Fibroblast of lung (primary cell): ENCODE measurements at regions not wholly inside any gene's neighbourhood (a gene's known extent, or its start where the extent isn't known, plus 50 kb on each side); places are given as distances from the start of the nearest gene placed in this dataset.

ENCODE experiments used
- DNase-seq, 2 donors: peaks; one replicate each; pipeline versions ENCODE4 v3.0.0 to v3.0.0-alpha.2; 2010; ENCODE audit warnings: low read depth in 2 of 2
- H2AFZ ChIP-seq: 2 replicates; pipeline ENCODE4 v1.5.1; 2012; ENCODE audit warnings: low read length, control low read depth, inconsistent platforms
- H3K27ac ChIP-seq: 2 replicates; pipeline ENCODE4 v1.5.1; 2011; ENCODE audit warnings: low read length, control low read depth; ENCODE audit not compliant: insufficient read depth
- H3K27me3 ChIP-seq: 2 replicates; pipeline ENCODE4 v1.5.1; 2011; ENCODE audit warnings: mild to moderate bottlenecking, low read length; ENCODE audit not compliant: control insufficient read depth, insufficient read depth
- H3K36me3 ChIP-seq: 2 replicates; pipeline ENCODE4 v1.5.1; 2011; ENCODE audit warnings: low read length; ENCODE audit not compliant: control insufficient read depth, insufficient read depth
- H3K4me1 ChIP-seq: 2 replicates; pipeline ENCODE4 v1.5.1; 2011; ENCODE audit warnings: low read length; ENCODE audit not compliant: control insufficient read depth, insufficient read depth; ENCODE audit errors: extremely low read depth
- H3K4me2 ChIP-seq: 2 replicates; pipeline ENCODE4 v1.5.1; 2011; ENCODE audit warnings: low read length, control low read depth; ENCODE audit not compliant: insufficient read depth; ENCODE audit errors: extremely low read depth
- H3K4me3 ChIP-seq, 4 experiments: fragments of 200-600 bp in 1 of 4; sonication (generic) in 1 of 4; replicated peaks in 1 of 4; 2 replicates each; pipeline ENCODE4 v1.5.1; 2011 to 2016; ENCODE audit warnings: low read length in 4 of 4, low read depth in 3 of 4, mild to moderate bottlenecking in 3 of 4, control low read depth in 2 of 4, inconsistent platforms in 1 of 4, mixed read lengths in 1 of 4; ENCODE audit not compliant: insufficient read depth in 1 of 4; ENCODE audit errors: control extremely low read depth in 1 of 4
- H3K79me2 ChIP-seq: 2 replicates; pipeline ENCODE4 v1.5.1; 2012; ENCODE audit warnings: mild to moderate bottlenecking, low read length, inconsistent platforms; ENCODE audit not compliant: control insufficient read depth, insufficient read depth
- H3K9ac ChIP-seq: 2 replicates; pipeline ENCODE4 v1.5.1; 2011; ENCODE audit warnings: mild to moderate bottlenecking, low read length, control low read depth; ENCODE audit not compliant: insufficient read depth
- H3K9me3 ChIP-seq: 2 replicates; pipeline ENCODE4 v1.5.1; 2012; ENCODE audit warnings: low read depth, low read length; ENCODE audit not compliant: control insufficient read depth, insufficient read depth
- H4K20me1 ChIP-seq: 2 replicates; pipeline ENCODE4 v1.5.1; 2011; ENCODE audit warnings: low read length; ENCODE audit not compliant: control insufficient read depth, insufficient read depth; ENCODE audit errors: extremely low read depth
- EZH2 ChIP-seq: IDR thresholded peaks from 2 replicates; pipeline ENCODE4 v1.5.1; 2012; ENCODE audit warnings: low read length, control low read depth, mild to moderate bottlenecking; ENCODE audit errors: missing control alignments
- TF ChIP-seq, protein P1 (sequence below), 2 donors: IDR thresholded peaks in 1 of 2; conservative IDR thresholded peaks in 1 of 2; 1 replicate in 1 of 2; 2 replicates in 1 of 2; pipeline ENCODE4 v1.5.1; 2011 to 2012; ENCODE audit warnings: low read length in 2 of 2, control low read depth in 1 of 2, inconsistent platforms in 1 of 2, low read depth in 1 of 2, mild to moderate bottlenecking in 1 of 2

GRCh38 chr10:43942096-43942850, 293.6 kb upstream of the ZNF32 start:
- no peak for DNase-seq

DNA sequence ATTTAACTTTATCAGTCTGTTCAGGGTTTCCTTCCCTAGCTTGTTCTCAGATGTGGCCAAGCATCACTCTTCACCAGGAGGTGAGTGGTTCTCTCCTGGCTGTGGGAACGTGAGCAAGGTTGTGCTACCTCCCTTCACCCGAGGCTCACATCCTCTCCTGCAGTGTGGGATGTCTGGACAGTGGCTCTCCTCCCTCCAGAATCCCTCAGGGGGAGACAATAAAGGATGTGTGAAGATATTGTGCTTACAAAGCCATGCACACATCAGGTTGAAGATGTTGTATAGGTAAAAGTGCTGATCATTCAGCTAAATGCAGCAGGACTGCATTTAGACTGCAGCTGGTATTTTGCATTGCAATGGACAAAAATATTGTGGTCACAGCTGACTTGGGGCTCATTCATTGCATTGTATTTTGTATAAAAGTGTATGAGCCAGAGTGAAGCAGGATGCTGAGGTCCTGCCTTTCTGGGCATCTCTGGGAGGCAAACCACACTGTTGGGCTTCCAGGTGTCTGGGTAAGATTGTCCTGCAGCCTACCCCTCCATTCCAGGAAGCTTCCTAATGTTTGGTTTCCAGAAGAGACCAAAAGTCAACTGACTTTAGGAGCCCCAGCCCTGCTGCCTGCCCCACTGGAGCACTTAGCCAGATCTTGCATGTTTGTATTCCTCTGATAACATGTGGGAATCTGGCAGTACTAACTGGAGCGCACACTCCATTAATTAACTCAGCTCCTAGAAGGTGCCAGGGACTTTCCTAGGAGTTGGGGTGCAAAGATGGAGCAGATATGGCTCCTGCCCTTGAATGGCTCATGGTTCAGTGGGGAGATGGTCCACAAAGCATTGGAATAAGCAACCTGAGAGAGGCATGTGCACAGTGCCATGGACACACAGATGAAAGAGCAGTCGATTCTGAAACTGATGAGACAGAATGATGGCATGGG, 292.5 kb upstream of the ZNF32 start:
- no peak overlapping the region for H2AFZ ChIP-seq
- DNase-seq = no peak
- no peaks in the 10 kb centered on the region for H3K9me3 ChIP-seq
- H3K27me3 ChIP-seq = no peaks in the 10 kb centered on the region
- no peak overlapping the region for H3K9ac ChIP-seq
- no peaks in the 10 kb centered on the region for H3K79me2 ChIP-seq
- TF ChIP-seq EZH2 = no peak
- TF ChIP-seq, protein P1, sequence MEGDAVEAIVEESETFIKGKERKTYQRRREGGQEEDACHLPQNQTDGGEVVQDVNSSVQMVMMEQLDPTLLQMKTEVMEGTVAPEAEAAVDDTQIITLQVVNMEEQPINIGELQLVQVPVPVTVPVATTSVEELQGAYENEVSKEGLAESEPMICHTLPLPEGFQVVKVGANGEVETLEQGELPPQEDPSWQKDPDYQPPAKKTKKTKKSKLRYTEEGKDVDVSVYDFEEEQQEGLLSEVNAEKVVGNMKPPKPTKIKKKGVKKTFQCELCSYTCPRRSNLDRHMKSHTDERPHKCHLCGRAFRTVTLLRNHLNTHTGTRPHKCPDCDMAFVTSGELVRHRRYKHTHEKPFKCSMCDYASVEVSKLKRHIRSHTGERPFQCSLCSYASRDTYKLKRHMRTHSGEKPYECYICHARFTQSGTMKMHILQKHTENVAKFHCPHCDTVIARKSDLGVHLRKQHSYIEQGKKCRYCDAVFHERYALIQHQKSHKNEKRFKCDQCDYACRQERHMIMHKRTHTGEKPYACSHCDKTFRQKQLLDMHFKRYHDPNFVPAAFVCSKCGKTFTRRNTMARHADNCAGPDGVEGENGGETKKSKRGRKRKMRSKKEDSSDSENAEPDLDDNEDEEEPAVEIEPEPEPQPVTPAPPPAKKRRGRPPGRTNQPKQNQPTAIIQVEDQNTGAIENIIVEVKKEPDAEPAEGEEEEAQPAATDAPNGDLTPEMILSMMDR (conservative IDR thresholded peaks at IDR 0.05 in 1 of 2, IDR thresholded peaks at IDR 0.05 in 1 of 2; ENCODE audit: low read depth in 1 of 2, low read length in 2 of 2) = no peak
- H3K4me2 ChIP-seq = no peak overlapping the region
- H3K27ac ChIP-seq = no peak overlapping the region
- H3K4me1 ChIP-seq = peaks cover 7% of the 10 kb centered on the region
- H3K36me3 ChIP-seq = no peaks in the 10 kb centered on the region
- H4K20me1 ChIP-seq = no peaks in the 10 kb centered on the region
- H3K4me3 ChIP-seq = no peak overlapping the region

More at GRCh38 chr10:43942096-43942850, 293.6 kb upstream of the ZNF32 start:
- Histone ChIP-seq H3K79me2 (no peaks in the 10 kb centered on the region), H3K27me3 (no peaks in the 10 kb centered on the region), H3K4me1 (peaks cover 7% of the 10 kb centered on the region), H3K36me3 (no peaks in the 10 kb centered on the region), H3K4me3 (no peak overlapping the region), H4K20me1 (no peaks in the 10 kb centered on the region), H3K9me3 (no peaks in the 10 kb centered on the region), H3K9ac (no peak overlapping the region), H2AFZ (no peak overlapping the region), H3K4me2 (no peak overlapping the region), H3K27ac (no peak overlapping the region)
- TF ChIP-seq, protein P1 (conservative IDR thresholded peaks at IDR 0.05 in 1 of 2, IDR thresholded peaks at IDR 0.05 in 1 of 2; ENCODE audit: low read depth in 1 of 2, low read length in 2 of 2) = no peak
- TF ChIP-seq EZH2 = no peak
